Fibroblast of the aortic adventitia (primary cell): ENCODE measurements at regions not wholly inside any gene's neighbourhood (a gene's known extent, or its start where the extent isn't known, plus 50 kb on each side); places are given as distances from the start of the nearest gene placed in this dataset.

Experiments used
- DNase-seq: peaks from one replicate; pipeline ENCODE4 v3.0.0-alpha.2; 2010; ENCODE audit warnings: low read depth
- H3K4me3 ChIP-seq: 2 replicates; pipeline ENCODE4 v1.5.1; 2011; ENCODE audit warnings: low read depth, mild to moderate bottlenecking, control low read depth, low read length, moderate library complexity
- TF ChIP-seq, protein P1 (sequence below): IDR thresholded peaks from 2 replicates; pipeline ENCODE4 v1.5.1; 2011; ENCODE audit warnings: mild to moderate bottlenecking, low read length, control low read depth, inconsistent platforms; ENCODE audit not compliant: insufficient read depth

DNA sequence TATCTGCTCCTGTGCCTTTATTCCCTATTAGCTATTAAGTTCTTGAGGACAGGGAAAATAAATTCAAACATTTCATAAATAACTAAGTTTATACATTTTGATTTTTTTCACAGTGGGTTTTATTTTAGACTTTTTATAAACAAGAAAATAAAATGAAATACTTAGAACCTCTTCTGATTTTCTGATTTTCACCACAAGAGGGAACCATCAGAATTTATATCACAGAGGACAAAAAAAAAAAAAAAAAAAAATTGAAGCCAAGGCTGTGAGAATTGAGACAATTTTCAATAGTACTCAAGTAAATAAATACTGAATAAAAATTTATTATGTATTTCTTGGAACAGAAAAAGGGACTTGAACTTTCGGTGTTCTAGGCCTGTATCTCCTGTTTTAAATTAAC, 288.1 kb downstream of the SH3BGRL start:
- DNase-seq: peak; percentile 4
- TF ChIP-seq, protein P1, sequence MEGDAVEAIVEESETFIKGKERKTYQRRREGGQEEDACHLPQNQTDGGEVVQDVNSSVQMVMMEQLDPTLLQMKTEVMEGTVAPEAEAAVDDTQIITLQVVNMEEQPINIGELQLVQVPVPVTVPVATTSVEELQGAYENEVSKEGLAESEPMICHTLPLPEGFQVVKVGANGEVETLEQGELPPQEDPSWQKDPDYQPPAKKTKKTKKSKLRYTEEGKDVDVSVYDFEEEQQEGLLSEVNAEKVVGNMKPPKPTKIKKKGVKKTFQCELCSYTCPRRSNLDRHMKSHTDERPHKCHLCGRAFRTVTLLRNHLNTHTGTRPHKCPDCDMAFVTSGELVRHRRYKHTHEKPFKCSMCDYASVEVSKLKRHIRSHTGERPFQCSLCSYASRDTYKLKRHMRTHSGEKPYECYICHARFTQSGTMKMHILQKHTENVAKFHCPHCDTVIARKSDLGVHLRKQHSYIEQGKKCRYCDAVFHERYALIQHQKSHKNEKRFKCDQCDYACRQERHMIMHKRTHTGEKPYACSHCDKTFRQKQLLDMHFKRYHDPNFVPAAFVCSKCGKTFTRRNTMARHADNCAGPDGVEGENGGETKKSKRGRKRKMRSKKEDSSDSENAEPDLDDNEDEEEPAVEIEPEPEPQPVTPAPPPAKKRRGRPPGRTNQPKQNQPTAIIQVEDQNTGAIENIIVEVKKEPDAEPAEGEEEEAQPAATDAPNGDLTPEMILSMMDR: no peak
- H3K4me3 ChIP-seq: no peak overlapping the region

DNA sequence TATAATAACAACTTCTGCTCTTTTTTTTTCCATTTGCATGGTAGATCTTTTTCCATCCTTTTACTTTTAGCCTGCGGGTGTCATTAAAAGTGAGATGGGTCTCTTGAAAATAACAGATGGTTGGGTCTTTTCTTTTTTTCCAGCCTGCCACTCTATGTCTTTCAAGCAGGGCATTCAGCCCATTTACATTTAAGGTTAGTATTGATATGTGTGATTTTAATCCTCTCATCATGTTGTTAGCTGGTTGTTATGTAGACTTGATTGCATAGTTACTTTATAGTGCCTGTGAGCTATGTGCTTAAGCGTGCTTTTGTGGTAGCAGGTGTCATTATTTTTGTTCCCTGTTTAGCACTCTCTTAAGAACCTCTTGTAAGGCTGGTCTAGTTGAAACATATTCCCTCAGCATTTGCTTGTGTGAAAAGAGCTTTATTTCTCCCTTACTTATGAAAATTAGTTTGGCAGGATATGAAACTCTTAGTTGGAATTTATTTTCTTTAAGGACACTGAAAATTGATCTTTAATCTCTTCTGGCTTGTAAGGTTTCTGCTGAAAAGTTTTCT, 326.1 kb downstream of the SH3BGRL start:
- no peak overlapping the region for H3K4me3 ChIP-seq
- no peak for DNase-seq
- TF ChIP-seq, protein P1: no peak

DNA sequence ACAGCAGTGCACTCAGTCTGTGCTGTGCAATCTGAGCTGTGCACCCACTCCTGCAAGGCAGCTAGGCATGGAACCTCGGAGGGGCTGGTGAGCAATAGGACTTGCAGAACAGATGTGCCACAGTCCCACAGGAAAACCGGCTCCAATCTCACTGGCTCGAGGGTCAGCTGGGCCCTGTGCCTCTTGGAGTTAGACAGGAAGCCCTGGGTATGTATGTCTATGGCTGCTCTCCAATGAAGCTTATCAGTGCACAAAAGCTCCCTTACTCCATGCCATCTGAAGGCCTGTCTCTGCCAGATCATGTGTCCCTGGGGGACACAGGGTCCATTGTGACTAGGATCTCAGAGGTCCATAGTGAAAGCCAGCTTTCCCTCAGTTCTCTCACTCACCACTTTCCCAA, 335.8 kb downstream of the SH3BGRL start:
- no peak for DNase-seq
- no peak overlapping the region for H3K4me3 ChIP-seq
- TF ChIP-seq, protein P1: no peak

DNA sequence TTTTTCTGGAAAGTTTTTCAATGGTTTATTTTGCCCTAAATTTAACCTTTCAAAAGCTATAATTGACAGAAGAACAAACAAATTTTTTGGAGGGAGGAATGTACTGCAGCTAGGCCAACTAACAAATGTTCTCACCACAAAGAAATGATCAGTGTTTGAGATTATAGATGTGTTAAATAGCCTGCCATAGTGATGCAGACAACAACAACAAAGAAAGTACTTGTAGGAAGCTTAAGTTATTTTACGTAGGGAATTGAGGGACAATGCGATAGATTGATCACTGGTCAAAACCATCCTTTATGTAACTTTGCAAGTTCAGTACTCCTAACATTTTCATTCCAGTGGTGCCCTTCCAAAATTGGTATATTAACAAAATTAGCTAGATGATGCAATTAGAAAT, 340.4 kb downstream of the SH3BGRL start:
- TF ChIP-seq, protein P1: no peak
- DNase-seq: no peak
- no peak overlapping the region for H3K4me3 ChIP-seq

DNA sequence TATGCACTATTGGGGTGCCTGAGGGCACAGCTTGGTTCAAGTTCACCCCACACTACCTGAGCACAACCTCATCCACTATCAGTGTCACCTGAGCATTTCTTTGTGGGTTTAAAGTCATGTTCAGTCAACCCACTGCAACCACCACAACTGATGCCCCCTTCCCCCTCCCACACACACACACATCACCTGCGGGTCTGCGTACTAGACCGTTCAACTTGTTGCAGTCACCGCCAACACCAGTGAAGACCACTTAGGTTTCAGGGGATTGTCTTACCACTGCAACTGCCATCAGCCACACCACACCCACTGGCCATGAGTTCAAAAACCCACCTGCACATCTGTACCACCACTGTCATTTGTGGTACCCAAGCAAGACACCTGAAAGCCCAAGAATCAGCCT, 355.0 kb downstream of the SH3BGRL start:
- no peak for DNase-seq
- no peak overlapping the region for H3K4me3 ChIP-seq
- TF ChIP-seq, protein P1: no peak

DNA sequence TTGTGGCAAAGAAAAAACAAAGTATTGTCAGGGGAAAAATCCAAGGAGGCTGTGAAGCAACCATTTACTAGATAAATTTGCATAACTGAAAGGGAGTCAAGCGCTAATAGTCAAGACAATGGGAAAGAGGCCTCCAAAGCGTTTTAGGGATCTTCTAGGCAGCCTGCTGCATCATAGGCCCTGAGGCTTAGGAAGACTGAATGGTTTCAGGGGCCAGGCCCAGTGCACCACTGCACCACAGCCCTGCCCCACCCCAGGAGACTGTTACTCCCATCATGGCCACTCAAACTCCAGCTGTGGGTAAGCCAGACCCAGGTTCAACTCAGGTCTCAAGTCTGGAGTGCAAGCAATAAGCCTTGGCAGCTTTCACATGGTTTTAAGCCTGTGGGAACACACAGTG, 362.9 kb downstream of the SH3BGRL start:
- TF ChIP-seq, protein P1: no peak
- no peak for DNase-seq
- H3K4me3 ChIP-seq: no peak overlapping the region

DNA sequence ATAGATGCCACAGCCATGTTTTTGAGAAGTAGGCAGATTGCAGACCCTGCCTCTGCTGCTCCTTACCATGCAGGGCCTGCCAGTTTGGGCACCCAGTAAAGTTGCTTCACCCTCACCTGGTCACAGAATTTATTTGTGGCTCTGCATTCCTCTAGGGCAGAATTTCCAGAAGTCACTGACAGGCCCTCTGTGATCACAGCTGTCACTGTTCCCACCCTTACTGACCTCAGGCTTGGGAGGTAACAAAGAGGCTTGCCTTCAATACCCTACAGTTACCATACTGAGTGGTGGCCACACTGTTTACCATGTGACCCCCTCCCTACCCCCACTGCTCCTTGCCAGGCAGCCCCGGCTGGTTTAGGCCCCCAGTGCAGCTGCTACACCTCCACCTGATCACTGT, 375.1 kb downstream of the SH3BGRL start:
- no peak overlapping the region for H3K4me3 ChIP-seq
- no peak for DNase-seq
- TF ChIP-seq, protein P1: no peak
